ENCODE measurements at regions not wholly inside any gene's neighbourhood (a gene's known extent, or its start where the extent isn't known, plus 50 kb on each side); places are given as distances from the start of the nearest gene placed in this dataset.
"Not testable (repeated sequence)": the region's sequence is repeated elsewhere in the genome, so short reads cannot be mapped to it uniquely, and the experiment has no call there.

DNA sequence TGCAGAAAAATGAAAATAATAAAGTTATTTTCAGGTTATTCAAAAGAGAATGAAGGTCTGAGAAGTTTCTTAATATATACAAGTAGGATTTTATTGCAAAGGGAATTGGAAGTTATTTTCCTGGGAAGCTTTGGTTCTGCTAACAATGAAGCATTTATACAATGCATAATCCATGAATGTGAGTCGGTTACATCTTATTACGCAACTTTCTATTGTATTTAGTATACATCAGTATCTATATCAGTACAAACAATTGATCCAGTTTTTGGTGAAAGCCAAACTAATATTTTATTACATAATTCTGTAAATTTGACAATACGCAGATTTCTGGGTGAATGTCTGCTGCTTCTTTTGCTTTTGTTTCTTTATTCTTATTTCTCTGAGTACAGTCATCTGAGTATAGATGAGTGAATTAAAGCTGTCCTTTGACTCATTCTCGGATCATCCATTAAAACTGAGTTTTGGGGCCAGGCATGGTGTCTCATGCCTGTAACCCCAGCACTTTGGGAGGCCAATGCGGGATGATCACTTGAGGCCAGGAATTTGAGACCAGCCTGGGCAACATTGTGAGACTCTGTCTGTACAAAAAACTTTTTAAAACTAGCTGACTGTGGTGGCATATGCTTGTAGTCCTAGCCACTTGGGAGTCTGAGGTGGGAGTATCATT is 108.5 kb downstream of the SOCS6 start:
- DNase-seq = peak; percentile 70

DNA sequence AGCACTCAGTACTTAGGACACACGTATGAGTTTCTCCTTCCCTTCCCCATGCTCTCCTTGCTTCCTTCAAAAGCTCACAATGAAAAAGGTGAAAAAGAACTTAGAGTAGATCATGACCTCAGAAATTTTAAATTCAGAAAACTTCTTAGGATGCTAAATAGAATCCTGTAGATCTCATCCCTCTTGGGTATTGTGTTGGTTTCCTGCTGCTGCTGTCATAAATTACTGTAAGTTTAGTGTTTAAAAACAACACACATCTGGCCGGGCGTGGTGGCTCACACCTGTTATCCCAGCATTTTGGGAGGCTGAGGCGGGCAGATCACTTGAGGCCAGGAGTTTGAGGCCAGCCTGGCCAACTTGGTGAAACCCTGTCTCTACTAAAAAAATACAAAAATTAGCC is 106.9 kb downstream of the SOCS6 start:
- DNase-seq = not testable (repeated sequence)

DNA sequence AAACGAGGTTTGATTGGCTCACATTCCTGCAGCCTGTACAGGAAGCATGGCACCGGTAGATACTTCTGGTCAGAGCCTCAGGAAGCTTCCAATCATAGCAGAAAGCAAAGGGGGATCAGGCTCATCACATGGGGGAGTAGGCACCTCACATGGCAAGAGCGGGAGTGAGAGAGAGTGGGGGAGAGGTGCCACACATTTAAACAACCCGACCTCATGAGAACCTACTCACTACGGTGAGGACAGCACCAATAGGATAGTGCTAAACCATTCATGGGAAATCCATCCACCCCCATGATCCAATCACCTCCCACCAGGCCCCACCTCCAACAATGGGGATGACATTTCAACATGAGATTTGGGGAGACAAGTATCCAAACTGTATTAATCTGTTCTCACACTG is 105.8 kb downstream of the SOCS6 start:
- DNase-seq = no peak

DNA sequence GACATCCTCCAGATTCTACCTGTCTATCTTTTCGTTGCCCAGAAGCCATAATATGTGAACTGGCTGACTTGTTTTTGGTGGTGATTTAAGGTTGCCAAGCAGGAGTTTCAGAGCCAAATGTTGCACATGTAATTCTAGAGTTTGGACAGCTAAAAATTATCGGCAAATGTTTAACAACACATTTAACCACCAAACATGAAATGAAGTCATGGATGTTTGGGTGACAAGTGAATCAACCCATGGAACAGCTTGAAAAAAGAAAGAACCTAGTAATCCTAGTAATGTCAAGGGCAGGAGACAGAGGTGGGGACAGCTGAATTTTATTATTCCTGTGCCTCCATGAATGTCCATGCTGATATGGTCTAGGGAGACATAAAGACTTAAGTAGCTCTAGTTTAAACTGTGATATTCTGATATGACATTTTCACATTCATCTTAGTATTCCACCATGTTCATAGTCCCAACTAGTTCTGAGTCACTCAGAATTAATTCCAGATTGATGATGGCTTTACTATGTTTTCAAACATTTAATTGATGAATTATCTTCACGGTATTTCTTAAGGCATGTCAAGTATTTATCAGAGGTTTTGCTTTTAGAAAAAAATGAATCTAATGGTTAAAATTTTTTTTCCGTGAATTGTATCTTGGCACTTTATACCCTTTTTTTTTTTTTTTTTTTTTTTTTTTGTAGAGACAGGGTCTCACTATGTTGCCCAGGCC is 101.7 kb downstream of the SOCS6 start:
- DNase-seq = peak; percentile 80

DNA sequence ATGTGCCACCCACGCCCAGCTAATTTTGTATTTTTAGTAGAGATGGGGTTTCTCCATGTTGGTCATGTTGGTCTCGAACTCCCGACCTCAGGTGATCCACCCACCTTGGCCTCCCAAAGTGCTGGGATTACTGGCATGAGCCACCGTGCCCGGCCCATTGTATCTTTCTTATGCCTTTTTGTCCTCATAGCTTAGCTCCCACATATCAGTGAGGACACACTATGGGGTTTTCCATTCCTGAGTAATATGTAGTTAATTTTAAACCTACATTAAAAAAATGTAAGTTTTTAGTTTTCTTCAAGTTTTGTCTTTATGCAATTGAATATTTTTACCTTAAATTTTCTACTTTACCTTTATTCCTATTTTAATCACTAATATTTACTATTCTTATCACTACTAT is 100.2 kb downstream of the SOCS6 start:
- not testable (repeated sequence) for DNase-seq

DNA sequence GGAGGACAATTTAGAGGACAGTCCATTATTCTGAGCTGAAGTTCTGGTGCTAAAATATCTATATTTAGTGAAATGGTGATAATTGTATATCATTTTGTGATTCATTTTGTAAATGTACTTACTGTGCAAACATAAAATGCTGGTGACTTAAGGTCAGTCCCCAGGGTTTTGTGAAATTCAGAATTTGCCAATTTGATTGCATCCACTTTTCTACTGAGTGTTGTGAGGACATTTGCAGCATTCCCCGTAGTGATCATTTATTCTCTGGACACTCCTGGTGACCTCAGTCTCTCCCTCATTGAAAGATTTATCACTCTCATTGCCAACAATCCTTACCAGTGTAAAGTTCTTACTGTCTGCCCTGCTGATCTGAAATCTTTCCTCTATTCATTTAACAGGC is 98.2 kb downstream of the SOCS6 start:
- no peak for DNase-seq

DNA sequence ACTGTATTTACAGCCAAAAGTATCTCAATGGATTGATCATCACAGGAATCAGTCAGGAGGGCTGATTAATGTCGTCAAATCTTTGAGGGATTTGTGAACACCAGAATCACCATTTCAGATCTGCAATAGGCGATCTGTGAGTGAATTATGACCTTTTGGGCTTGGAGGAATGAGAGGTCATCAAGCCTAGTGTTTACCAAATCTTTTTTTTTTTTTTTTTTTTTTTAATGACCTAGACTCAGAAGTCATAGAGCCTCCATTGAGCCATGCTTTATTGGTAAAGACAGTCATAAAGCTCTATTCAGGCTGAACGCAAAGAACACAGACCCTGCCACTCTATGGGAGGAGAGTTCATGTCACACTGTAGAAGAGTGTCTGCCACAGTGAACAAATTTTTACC is 97.7 kb downstream of the SOCS6 start:
- DNase-seq = no peak

DNA sequence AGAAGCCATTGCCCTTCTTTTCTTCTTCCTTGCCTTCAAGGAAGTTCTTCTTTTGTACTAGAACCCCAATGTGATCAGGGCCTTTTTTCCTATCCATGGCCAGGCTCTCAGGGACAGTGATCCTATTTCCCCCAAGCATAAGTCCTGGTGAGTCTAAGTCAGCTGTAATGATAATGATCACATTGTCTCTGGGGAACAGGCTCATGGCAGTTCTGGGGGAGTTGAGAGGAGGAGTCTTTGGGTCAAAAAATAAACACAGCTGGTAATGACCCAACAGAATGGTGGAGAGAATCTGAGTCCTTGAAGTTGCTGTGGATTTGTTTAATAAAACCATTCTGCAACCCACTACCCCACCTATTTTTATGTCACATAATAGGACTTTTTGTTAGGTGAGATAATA is 96.6 kb downstream of the SOCS6 start:
- DNase-seq = peak; percentile 36

DNA sequence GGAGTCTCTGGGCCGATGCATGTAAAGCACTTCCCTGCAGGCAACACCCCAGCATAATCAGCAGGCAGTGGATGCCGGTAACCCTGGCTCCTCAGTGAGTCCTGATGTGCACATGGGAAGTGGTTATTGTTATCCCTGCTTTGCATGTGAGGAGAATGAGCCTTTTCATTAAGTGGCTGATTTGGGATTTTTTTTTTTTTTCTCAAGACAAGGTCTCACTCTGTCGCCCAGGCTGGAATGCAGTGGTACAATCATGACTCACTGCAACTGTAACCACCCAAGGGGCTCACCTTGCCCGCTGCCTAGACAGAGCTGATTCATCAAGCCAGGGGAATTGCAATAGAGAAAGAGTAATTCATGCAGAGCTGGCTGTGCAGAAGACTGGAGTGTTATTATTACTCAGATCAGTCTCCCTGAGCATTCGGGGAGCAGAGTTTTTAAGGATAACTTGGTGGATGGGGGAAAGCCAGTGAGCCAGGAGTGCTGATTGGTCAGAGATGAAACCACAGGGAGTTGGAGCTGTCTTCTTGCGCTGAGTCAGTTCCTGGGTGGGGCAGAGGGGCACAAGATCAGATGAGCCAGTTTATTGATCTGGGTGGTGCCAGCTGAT is 95.4 kb downstream of the SOCS6 start:
- peak; percentile 96 for DNase-seq

DNA sequence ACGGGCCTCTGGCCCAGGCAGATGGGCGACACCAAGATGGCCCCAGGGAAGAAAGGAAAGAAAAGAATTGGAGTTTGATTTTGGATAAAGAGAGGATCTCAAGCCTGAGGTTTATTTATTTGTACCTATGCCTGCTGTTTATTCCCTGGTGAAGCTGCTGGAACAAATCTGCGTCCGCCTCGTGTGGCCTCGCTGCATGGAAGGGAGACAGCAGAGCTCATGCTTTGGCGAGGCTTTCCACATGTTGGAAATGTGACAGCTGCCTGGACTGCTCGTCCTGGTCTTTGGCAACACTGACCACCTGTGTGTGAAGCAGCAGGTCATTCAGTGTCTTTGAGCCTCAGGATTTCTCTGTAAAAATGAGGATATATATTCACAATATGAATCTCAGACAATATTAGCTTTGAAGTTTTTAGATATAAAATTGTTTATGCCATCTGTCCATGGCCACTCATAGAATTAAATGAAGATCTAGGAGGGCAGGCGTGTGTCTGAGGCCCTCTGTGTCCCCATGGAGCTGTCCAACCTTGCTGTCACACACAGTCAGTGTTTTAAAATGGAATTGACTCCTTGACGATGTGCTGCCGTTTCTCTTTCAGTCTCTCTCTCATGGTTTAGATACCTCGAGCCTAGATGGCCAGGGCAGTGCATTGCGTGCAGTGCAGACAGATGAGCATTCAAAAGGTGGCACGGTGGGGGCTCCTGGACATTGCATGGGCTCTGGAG is 94.3 kb downstream of the SOCS6 start:
- DNase-seq = no peak

DNA sequence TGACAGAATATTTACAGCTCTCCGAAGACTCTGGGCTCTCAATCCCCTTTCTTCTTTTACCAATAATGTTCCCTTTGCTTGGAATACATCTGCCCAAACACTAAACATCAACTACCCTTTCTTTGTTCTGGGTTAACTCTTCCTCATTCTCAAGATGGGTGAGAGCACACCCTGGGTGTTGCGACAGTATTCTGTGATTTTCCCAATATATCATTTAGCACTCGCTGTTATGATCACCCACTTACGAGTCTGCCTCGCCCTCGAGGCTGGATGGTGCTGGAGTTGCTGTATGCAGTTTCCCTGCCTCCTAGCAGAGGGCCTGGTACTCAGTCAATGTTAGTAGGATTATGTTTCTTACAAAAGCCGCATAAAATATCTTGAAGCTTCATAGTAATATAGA is 93.2 kb downstream of the SOCS6 start:
- DNase-seq = no peak

DNA sequence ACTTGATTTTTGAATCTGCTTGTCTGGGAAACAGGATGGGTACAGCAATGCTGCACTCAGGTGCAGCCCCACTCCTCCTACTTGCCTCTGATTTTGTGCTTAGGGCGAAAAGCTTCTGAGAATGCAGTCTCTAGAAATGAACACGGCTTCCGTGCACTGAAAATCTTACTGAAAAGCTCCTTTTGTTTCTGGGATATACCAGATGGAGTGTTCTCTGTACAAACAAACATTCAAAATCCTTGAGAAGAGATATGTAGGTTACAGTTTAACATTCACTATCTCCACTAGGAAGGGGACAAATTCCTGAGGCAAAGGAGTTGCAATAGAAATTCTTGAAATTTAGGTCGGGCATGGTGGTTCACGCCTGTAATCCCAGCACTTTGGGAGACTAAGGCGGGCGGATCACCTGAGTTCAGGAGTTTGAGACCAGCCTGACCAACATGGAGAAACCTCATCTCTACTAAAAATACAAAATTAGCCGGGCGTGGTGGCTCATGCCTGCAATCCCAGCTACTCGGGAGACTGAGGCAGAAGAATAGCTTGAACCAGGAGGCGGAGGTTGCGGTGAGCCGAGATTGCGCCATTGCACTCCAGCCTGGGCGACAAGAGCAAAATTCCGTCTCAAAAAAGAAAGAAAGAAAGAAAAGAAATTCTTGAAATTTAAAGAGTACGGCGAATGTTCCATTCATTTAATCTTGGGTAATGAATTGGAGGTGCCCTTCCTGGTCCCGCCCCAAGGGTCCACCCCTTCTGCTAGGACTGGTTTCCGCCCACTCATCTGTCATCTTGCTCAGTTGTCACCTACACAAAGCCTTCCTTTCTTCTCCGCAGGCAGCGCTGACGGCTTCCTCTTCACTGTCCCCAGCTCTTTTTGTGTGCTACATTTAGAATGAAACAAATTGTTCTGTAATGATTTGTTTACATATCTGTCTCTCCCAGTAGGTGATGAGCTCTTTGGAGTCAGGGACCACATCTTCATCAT is 92.4 kb downstream of the SOCS6 start:
- DNase-seq = no peak
